ENCODE measurements at regions not wholly inside any gene's neighbourhood (a gene's known extent, or its start where the extent isn't known, plus 50 kb on each side); places are given as distances from the start of the nearest gene placed in this dataset.

- no peak for ATAC-seq (ENCODE audit: low FRiP score)
- no peak for TF ChIP-seq CTCF (IDR thresholded peaks at IDR 0.05)
- DNase-seq (ENCODE audit: low spot score), result no peak
Observed at GRCh38 chr16:26651884-26652283, 414.8 kb upstream of the C16orf82 start.

GRCh38 chr16:26658486-26658885 lies 408.2 kb upstream of the C16orf82 start:
- ATAC-seq (ENCODE audit: low FRiP score), result no peak
- no peak for TF ChIP-seq CTCF (IDR thresholded peaks at IDR 0.05)
- no peak for DNase-seq (ENCODE audit: low spot score)

- no peak for TF ChIP-seq CTCF (IDR thresholded peaks at IDR 0.05)
- ATAC-seq (ENCODE audit: low FRiP score) (no peak), DNase-seq (ENCODE audit: low spot score) (no peak)
Observed at GRCh38 chr16:26658915-26659314, 407.8 kb upstream of the C16orf82 start.

DNA sequence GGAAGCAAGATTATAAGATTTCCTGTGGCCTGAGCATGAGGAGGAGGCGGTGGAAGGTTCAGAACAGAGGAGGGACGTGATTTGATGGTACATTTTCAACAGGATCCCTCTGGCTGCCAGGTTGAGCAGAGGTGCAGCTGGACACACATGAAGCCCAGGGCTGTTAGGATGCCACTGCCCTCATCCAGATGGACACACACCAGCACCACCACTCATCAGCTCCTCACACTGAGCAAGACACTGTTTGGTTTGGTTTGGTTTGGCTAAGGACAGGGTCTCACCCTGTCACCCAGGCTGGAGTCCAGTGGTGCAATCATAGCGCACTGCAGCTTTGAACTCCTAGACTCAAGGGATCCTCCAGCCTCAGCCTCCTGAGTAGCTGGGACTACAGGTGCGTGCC lies 402.6 kb upstream of the C16orf82 start:
- no peak for TF ChIP-seq CTCF (IDR thresholded peaks at IDR 0.05)
- ATAC-seq (ENCODE audit: low FRiP score) (no peak), DNase-seq (ENCODE audit: low spot score) (no peak)

DNA sequence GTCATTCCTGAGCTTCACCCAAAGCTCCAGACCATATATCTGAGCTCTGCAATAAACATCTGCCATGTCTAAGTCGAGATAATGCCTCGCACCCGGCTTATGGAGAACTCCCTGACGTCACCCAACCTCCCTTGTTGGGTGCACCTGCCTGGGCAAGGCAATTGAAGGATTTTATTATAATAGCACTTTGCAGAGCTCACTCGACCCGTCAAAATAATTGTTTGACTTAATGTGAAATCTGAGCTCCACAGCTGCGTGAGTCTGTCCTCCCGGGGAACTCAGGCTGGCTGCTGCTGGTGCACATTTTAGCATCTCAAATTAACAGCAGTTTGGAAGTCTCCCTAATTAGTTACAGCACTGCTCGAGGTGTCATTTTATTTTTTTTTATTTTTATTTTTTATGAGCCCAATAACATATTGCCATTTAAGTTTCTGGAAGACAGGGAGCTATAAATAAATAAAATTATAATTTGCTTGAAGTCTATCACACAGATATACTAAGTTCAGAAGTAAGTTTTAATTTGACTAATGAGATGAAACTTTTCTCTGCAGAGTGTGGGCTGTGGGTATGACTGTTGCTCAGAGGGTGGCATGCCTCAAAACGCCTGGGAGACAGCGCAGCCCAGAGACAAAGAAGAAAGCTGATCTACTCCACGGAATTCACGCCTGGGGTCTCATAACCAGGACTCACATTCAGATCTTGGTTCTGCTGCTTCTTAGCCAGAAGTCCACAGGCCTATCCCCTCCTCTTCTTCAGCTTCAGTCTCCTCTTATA lies 401.4 kb upstream of the C16orf82 start:
- no peak for ATAC-seq (ENCODE audit: low FRiP score)
- no peak for TF ChIP-seq CTCF (IDR thresholded peaks at IDR 0.05)

GRCh38 chr16:26666486-26666885 lies 400.2 kb upstream of the C16orf82 start:
- ATAC-seq (ENCODE audit: low FRiP score) (no peak), DNase-seq (ENCODE audit: low spot score) (no peak)
- no peak for TF ChIP-seq CTCF (IDR thresholded peaks at IDR 0.05)

More for the DNA sequence above, 401.4 kb upstream of the C16orf82 start:
- no peak for DNase-seq (ENCODE audit: low spot score)

DNA sequence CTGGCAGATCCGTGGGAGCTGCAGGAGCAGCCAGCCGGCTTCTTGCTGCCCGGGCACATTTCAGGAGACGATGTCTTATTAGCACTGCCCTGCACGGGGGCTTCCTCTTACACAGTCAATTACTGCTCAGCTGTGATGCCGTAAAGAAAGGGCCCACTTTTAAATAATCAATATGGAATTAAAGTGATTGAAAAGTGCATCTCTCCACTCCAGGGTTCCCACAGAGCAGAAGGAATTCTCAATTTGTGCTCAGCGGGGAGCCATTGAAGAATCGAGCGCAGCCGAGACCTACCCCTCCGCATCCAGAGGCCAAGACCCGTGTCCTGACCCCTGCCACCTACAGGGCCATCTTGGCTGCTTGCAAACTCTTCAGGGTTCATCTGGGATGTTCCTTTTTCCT lies 399.4 kb upstream of the C16orf82 start:
- no peak for DNase-seq (ENCODE audit: low spot score)
- no peak for TF ChIP-seq CTCF (IDR thresholded peaks at IDR 0.05)
- ATAC-seq (ENCODE audit: low FRiP score), result no peak

Data from omental fat pad (tissue), 3 donors.